H1 (cell line): ENCODE measurements at regions not wholly inside any gene's neighbourhood (a gene's known extent, or its start where the extent isn't known, plus 50 kb on each side); places are given as distances from the start of the nearest gene placed in this dataset.

Experiments used
- CBX5 ChIP-seq: fragments of 300-800, 300-1000 bp; sonication (generic); IDR thresholded peaks from 2 replicates; pipeline ENCODE4 v1.7.1; 2016; ENCODE audit warnings: antibody characterized with exemption, low read length, low read depth
- TCF12 ChIP-seq: IDR thresholded peaks from 2 replicates; pipeline ENCODE4 v1.6.1; 2011; ENCODE audit warnings: low read depth, mild to moderate bottlenecking, low read length

DNA sequence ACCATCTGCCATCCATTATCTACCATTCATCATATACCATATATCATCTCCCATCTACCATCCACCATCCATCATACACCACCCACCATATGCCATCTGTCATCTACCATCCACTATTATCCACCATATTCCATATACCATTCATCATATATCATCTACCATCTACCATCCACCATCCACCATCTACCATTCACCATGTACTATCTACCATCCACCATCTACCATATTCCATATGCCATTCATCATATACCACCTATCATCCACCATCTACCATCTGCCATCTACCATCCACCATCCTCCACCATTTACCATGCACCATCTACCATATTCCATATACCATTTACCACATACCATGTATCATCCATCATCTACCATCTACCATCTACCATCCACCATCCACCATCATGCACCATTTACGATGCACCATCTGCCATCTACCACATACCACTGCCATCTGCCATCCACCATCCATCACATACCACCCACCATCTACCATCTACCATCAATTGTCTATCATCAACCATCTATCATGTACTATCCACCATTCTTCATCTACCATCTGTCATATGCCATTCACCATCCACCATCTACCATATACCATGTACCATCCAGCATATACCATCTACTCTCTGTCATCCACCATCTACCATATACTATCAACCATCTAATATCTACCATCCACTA lies 50.6 kb upstream of the RAB4A start (continued):
- TF ChIP-seq CBX5 (no peak), TCF12 (no peak)
